Choroid plexus epithelial cell (primary cell): ENCODE measurements at regions not wholly inside any gene's neighbourhood (a gene's known extent, or its start where the extent isn't known, plus 50 kb on each side); places are given as distances from the start of the nearest gene placed in this dataset.

Experiments used
- DNase-seq: peaks from one replicate; pipeline ENCODE4 v3.0.0-alpha.2; 2010; ENCODE audit warnings: low read depth
- H3K4me3 ChIP-seq: 2 replicates; pipeline ENCODE4 v1.5.1; 2011; ENCODE audit warnings: low read depth, mild to moderate bottlenecking, control low read depth, low read length, moderate library complexity
- CTCF ChIP-seq: conservative IDR thresholded peaks from 2 replicates; pipeline ENCODE4 v1.5.1; 2011; ENCODE audit warnings: low read depth, mild to moderate bottlenecking, control low read depth, inconsistent platforms, low read length, moderate library complexity

- TF ChIP-seq CTCF, result no peak
- H3K4me3 ChIP-seq, result no peak overlapping the region
- no peak for DNase-seq
Observed at GRCh38 chr6:14524319-14524718, 406.7 kb downstream of the CD83 start.

DNA sequence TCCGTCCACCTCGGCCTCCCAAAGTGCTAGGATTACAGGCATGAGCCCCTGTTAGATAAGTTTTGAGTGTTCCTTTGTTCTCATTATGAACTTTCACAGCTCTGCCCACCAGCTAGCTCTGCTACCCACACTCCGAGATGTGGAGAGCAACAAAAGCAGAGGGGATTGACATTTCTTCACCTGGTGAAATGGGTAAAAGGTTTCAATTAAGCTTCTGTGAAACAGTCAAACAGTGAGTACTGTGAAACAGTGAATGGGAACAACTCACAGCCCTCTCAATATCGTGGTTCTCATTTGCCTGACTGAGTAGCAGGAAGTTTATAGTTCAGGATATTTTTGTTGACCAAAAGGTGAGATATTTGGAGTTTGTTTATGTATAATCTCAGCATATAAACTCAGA is 412.8 kb downstream of the CD83 start:
- H3K4me3 ChIP-seq, result no peak overlapping the region
- no peak for TF ChIP-seq CTCF
- no peak for DNase-seq

- TF ChIP-seq CTCF, result no peak
- no peak overlapping the region for H3K4me3 ChIP-seq
- DNase-seq, result no peak
Observed at GRCh38 chr6:14533446-14533845, 415.9 kb downstream of the CD83 start.

- no peak overlapping the region for H3K4me3 ChIP-seq
- TF ChIP-seq CTCF, result no peak
Observed at GRCh38 chr6:14537030-14537429, 419.5 kb downstream of the CD83 start.

DNA sequence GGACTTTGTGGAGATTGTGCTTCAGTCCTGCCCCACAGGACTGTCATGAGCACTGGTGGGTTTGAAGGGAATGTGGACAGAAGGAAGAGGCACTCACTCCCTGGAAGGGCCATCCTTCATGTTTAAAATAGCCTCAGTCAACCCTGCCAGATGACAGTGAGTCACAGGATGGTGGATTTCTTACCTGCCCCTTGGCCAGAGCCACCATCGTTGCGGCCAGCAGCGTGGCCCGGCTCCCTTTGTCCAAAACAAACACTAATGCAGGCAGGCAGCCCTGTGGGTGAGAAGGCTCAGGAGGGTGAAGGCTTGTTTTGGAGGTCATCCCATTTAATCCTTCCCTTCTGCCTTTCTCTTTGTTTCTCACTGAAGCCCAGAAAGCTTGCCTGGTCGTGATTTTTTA is 422.7 kb downstream of the CD83 start:
- no peak for DNase-seq
- H3K4me3 ChIP-seq, result no peak overlapping the region
- no peak for TF ChIP-seq CTCF

More at GRCh38 chr6:14537030-14537429, 419.5 kb downstream of the CD83 start:
- DNase-seq, result no peak

- TF ChIP-seq CTCF, result no peak
- H3K4me3 ChIP-seq, result no peak overlapping the region
- DNase-seq, result no peak
Observed at GRCh38 chr6:14540810-14541540, 423.4 kb downstream of the CD83 start.
